Stimulated activated CD4-positive, alpha-beta T cell treated with anti-CD3 and anti-CD28 coated beads, Interleukin-4, amount 100 ng/mL, for 4 hours (primary cell): ENCODE measurements at regions not wholly inside any gene's neighbourhood (a gene's known extent, or its start where the extent isn't known, plus 50 kb on each side); places are given as distances from the start of the nearest gene placed in this dataset.
"Not testable (repeated sequence)": the region's sequence is repeated elsewhere in the genome, so short reads cannot be mapped to it uniquely, and the experiment has no call there.

ENCODE experiments used
- DNase-seq, 2 experiments: peaks; one replicate each; pipeline ENCODE4 v3.0.0-alpha.2; 2020

DNA sequence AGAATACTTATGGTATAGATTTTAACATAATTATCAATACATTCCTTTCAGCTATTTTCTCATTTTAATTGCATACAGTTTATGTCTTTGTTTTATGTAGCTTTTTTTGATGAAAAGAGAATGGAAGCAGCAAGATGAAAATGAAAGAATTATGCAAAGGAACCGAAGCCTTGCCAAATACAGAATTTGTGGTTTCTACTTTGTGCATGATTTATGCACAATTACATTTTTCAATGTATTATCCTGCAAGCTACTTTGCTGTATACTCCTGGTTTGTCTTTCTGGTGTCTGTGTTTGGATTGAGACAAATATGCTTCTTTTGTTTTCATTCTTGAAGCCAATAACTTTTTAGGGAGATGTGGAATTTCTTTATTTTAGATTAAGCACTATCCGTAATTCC, 1642.6 kb upstream of the CELF4 start:
- DNase-seq = no peak

DNA sequence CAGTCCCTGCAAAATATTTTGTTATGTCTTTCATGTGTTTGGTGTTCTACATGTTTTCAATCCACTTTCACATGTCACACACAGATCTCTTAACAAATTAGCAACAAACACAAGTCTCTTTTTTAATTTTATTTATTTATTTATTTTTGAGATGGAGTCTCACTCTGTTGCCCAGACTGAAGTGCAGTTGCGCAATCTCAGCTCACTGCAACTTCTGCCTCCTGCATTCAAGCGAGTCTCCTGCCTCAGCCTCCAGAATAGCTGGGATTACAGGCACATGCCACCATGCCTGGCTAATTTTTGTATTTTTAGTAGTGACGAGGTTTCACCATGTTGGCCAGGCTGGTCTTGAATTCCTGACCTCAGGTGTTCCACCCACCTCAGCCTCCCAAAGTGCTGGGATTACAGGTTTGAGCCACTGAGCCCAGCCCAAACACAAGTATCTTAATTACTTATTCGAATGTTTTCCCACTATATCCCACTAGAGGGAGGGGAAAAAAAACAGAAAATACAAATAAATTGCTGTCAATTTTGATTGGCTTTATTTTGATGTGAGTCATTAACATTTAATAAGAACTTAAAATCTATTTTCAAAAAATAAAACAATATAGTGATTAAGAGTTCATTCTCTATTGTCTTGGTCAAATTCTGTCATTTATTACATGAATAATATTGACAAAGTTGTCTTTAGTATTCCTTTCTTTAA, 1641.0 kb upstream of the CELF4 start:
- DNase-seq = not testable (repeated sequence)

DNA sequence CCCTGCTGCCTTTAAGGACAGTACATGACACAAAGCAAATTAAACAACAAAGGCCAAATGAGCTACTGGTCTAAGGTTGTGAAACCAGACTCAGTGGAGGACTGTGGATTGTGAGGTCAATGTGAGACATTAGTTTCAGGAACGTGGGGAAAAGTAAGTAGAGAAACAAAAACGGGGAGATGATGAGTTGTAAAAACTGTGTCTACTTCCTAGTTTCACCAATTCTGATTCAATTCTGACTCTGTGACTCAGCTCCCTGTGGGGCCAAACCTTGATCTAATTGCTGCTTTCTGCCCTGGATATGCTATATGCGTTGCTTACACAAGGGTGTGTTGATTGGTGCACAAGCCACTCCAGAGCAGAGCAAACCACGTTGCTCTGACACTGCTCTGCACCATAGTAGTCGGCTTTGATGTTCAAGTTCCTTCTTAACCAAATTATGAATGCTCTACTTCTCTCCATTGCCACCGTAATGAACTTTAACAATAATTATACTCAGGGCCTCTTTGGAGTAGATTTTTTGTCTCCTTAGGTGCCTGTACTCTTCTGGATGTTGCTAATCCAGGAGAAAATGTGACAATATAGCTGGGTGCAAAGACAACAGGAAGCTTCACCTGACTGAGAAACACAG, 1640.1 kb upstream of the CELF4 start:
- no peak for DNase-seq

- no peak for DNase-seq
Observed at GRCh38 chr18:39200153-39200552, 1634.6 kb upstream of the CELF4 start.

GRCh38 chr18:39199231-39199855, 1633.7 kb upstream of the CELF4 start:
- DNase-seq = no peak

DNA sequence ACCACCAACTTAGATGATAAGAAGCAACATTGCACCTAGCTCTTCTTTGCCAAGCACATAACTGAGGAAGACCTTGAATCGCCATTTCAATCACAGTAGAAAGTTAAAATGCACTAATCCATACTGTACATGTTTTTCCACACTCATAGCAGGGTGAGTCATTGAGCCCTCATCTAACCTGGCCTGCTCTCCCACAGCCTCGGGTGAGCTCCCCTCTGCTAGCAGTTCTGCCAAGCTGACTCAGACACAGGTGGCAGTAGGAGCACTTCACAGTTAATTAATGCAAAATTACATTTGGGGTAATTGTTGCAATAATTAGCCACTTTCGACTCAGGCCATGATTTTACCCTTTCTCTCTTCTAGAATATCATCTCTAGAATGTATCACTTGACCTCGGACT, 1632.8 kb upstream of the CELF4 start:
- no peak for DNase-seq

- DNase-seq = no peak
Observed at GRCh38 chr18:39191931-39192330, 1626.3 kb upstream of the CELF4 start.

GRCh38 chr18:39191058-39191457, 1625.5 kb upstream of the CELF4 start:
- DNase-seq = no peak

DNA sequence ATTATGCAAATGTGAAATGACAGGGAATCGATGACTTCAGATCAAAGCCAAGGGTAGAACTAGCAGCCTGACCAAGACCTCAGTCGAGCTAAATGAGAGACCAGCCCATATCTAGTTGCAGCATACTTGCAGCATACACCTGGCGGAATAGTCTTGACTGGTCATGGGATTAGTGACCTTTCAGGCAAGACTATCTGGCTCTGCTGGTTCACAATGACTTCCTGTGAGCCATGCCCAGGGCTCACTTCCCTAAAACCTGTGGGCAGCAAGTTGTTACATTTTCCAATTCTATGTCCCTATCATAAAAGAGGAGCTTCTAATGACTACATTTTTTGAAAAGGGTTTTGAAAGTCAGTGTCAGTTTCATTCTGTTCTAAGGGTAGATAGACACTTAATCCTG, 1624.9 kb upstream of the CELF4 start:
- no peak for DNase-seq

- no peak for DNase-seq
Observed at GRCh38 chr18:39188278-39188677, 1622.7 kb upstream of the CELF4 start.

DNA sequence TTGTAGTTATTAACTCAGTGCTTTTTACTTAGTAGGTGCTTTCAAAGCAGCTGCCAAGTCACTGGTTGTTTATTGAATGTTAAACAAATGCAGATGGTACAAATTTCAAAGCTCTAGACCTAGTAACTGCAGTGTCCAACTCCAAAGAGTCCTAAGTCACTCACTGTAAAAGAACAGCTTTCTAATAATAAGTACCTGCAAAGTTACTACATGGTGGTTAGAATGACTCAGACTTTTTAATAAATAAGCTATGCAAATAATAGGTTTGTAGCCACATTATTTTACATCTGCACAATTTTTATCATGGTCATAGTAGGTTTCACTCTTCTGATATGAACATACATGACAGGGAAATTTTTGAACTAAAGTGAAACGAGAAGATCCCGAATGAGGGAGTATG, 1620.4 kb upstream of the CELF4 start:
- no peak for DNase-seq

DNA sequence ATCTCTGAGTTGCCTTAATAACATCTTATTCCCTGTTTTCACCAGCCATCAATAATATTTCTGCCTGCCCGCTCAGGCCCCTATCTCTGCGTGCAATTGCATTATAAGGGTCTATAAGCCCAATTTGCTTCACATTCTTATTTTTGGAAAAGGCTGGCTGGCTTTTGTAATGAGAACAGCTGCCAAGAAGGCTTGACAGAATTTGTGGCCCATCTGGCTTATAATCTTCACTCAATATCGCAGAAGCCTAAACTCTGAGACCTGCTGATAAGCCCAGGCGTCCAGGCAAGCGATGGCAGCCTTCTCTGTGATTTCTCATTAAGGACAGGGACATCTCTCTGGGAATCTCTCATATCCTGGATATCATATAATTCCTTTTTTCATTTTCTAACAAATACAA, 1618.6 kb upstream of the CELF4 start:
- DNase-seq = no peak

- no peak for DNase-seq
Observed at GRCh38 chr18:39178166-39178565, 1612.6 kb upstream of the CELF4 start.

GRCh38 chr18:39172695-39173421, 1607.3 kb upstream of the CELF4 start:
- DNase-seq = no peak

DNA sequence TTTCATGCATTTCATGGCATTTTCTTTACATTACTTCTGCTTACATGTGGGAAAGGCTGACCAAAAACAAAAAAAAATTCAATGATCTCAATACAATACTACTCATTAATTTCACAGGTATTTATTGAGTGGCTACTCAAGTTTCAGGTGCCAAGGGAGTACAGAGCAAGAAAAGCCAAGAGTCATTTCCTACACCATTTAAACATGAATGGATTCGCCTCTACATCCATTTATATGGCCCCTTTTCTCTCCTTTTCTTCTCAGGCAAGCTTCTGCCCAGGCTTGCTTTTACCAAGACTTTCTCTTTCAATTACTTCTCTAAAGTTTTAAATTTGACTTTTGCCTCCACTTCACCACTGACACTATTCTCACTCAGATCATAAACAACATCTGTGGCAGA, 1603.1 kb upstream of the CELF4 start:
- DNase-seq = no peak

DNA sequence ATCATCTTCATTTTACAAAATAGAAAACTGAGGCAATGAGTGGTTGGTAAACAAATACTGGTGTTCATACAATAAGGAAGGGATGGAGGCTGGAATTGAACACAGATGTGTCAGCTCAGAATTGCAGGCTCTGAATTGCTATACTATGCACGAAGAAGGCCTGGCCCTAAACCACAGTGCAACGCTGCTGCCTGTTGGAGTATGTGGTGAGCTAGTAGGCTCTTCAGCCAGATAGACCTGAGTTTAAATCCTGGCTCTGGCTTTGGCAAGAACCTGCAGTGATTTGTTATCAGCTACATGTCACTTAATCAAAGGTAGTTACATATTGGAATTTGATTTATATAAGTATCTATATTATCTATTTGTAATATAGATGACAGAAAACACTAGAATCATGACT, 1602.4 kb upstream of the CELF4 start:
- DNase-seq = no peak

- DNase-seq = no peak
Observed at GRCh38 chr18:39166776-39167175, 1601.2 kb upstream of the CELF4 start.

GRCh38 chr18:39162013-39162827, 1596.6 kb upstream of the CELF4 start:
- no peak for DNase-seq

DNA sequence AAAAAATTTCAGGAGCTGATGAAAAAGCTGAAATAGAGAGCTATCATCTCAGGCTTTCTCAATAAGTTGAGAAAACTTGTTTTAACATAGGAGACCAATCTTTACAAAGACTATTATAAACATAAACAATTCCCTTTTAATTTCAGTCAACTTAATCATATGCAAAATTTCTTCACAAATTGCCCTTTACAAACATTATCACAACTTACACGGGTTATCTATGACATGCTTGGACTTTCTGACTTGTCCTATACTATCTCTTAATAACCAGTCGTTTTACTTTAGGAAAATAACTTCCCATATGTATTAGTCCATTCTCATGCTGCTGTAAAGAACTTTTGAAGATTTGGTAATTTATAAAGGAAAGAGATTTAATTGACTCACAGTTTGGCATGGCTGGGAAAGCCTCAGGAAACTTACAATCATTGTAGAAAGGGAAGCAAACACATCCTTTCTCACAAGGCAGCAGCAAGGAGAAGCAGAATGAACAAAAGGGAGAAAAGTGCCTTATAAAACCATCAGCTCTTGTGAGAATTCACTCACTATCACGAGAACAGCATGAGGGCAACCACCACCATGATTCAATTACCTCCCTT, 1583.7 kb upstream of the CELF4 start:
- no peak for DNase-seq

GRCh38 chr18:39134255-39134654, 1568.7 kb upstream of the CELF4 start:
- DNase-seq = no peak

DNA sequence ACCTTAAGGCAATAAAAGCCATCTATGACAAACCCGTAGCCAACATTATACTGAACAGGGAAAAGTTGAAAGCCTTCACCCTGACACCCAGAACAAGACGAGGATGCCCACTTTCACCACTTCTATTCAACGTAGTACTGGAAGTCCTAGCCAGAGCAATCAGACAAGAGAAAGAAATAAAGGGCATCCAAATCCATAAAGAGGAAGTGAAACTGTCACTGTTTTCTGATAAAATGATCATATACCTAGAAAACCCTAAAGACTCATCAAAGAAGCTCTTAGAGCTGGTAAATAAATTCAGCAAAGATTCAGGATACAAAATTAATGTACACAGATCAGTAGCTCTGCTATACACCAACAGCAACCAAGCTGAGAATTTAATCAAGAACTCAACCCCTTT, 1561.9 kb upstream of the CELF4 start:
- DNase-seq = not testable (repeated sequence)

DNA sequence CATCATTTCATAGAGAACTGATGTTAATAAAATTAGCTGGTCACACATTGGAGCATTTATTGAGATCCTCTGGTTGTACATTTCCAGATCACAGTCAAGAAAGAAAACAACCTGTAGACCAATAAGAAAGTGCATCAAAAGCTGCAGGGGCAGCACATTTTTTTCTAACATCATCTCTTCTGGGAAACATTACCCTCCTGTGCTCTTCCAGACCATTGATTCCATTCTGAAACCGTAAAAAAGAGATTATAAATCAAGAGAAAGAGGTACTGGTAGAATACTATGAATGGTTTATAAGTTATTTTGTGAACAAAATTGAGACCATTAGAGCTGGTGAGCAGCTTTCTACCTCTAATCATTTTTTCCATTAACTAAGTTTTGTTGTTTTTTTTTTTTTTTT, 1548.2 kb upstream of the CELF4 start:
- DNase-seq = no peak
